Activated naive CD4-positive, alpha-beta T cell treated with anti-CD3 and anti-CD28 coated beads, Interleukin-2, amount 10 ng/mL, durations not matched to agents 7 days and 5 days (primary cell): ENCODE measurements at regions not wholly inside any gene's neighbourhood (a gene's known extent, or its start where the extent isn't known, plus 50 kb on each side); places are given as distances from the start of the nearest gene placed in this dataset.

Experiments
- CTCF ChIA-PET: fragments of 350-600 bp; sonication (Branson Sonifier 250); formaldehyde crosslinking; loops from one replicate; lab custom pipeline; 2021; ENCODE audit warnings: antibody characterized with exemption; lab: Charles Lee
- DNase-seq: peaks from one replicate; pipeline ENCODE4 v3.0.0-alpha.2; 2020
- H3K27ac Mint-ChIP-seq: one replicate; pipeline ENCODE4 v1.8.0; 2021; ENCODE audit warnings: mild to moderate bottlenecking, moderate library complexity, mixed read lengths
- H3K27me3 Mint-ChIP-seq: one replicate; pipeline ENCODE4 v1.8.0; 2021; ENCODE audit warnings: mild to moderate bottlenecking, mixed read lengths
- H3K36me3 Mint-ChIP-seq: one replicate; pipeline ENCODE4 v1.8.0; 2021; ENCODE audit warnings: mixed read lengths
- H3K4me1 Mint-ChIP-seq: one replicate; pipeline ENCODE4 v1.8.0; 2021; ENCODE audit warnings: mixed read lengths
- H3K4me3 Mint-ChIP-seq: one replicate; pipeline ENCODE4 v1.8.0; 2021; ENCODE audit warnings: mild to moderate bottlenecking, moderate library complexity, mixed read lengths
- H3K9me3 Mint-ChIP-seq: one replicate; pipeline ENCODE4 v1.8.0; 2021; ENCODE audit warnings: mixed read lengths

- no peak overlapping the region for H3K4me3 Mint-ChIP-seq
- H3K27ac Mint-ChIP-seq: no peak overlapping the region
- DNase-seq: no peak
- H3K4me1 Mint-ChIP-seq: no peaks in the 10 kb centered on the region
- H3K9me3 Mint-ChIP-seq: no peaks in the 10 kb centered on the region
- no peaks in the 10 kb centered on the region for H3K27me3 Mint-ChIP-seq
- CTCF ChIA-PET: no interaction called here
- no peaks in the 10 kb centered on the region for H3K36me3 Mint-ChIP-seq
Measured at GRCh38 chr2:183349091-183349490, 224.8 kb downstream of the NUP35 start.

- no peaks in the 10 kb centered on the region for H3K9me3 Mint-ChIP-seq
- no peak for DNase-seq
- CTCF ChIA-PET: no interaction called here
- no peaks in the 10 kb centered on the region for H3K36me3 Mint-ChIP-seq
- H3K4me3 Mint-ChIP-seq: no peak overlapping the region
- H3K27ac Mint-ChIP-seq: no peak overlapping the region
- H3K27me3 Mint-ChIP-seq: no peaks in the 10 kb centered on the region
- H3K4me1 Mint-ChIP-seq: no peaks in the 10 kb centered on the region
Measured at GRCh38 chr2:183359867-183360266, 235.6 kb downstream of the NUP35 start.

- Mint-ChIP-seq H3K36me3 (no peaks in the 10 kb centered on the region), H3K4me3 (no peak overlapping the region), H3K27me3 (no peaks in the 10 kb centered on the region), H3K27ac (no peak overlapping the region), H3K9me3 (no peaks in the 10 kb centered on the region), H3K4me1 (no peaks in the 10 kb centered on the region)
- DNase-seq: no peak
- CTCF ChIA-PET: no interaction called here
Measured at GRCh38 chr2:183371545-183371944, 247.3 kb downstream of the NUP35 start.

- Mint-ChIP-seq H3K4me1 (no peaks in the 10 kb centered on the region), H3K36me3 (no peaks in the 10 kb centered on the region), H3K27me3 (no peaks in the 10 kb centered on the region), H3K27ac (no peak overlapping the region), H3K4me3 (no peak overlapping the region), H3K9me3 (no peaks in the 10 kb centered on the region)
- CTCF ChIA-PET: no interaction called here
- DNase-seq: no peak
Measured at GRCh38 chr2:183375821-183376220, 251.6 kb downstream of the NUP35 start.

GRCh38 chr2:183383854-183384253 is 259.6 kb downstream of the NUP35 start:
- CTCF ChIA-PET: no interaction called here
- no peaks in the 10 kb centered on the region for H3K27me3 Mint-ChIP-seq

GRCh38 chr2:183389546-183390080 is 265.4 kb downstream of the NUP35 start:
- CTCF ChIA-PET: no interaction called here
- no peak for DNase-seq
- H3K9me3 Mint-ChIP-seq: peaks cover 20% of the 10 kb centered on the region
- no peaks in the 10 kb centered on the region for H3K27me3 Mint-ChIP-seq
- no peaks in the 10 kb centered on the region for H3K4me1 Mint-ChIP-seq
- H3K36me3 Mint-ChIP-seq: no peaks in the 10 kb centered on the region
- no peak overlapping the region for H3K4me3 Mint-ChIP-seq
- no peak overlapping the region for H3K27ac Mint-ChIP-seq

More at GRCh38 chr2:183383854-183384253, 259.6 kb downstream of the NUP35 start:
- Mint-ChIP-seq H3K36me3 (no peaks in the 10 kb centered on the region), H3K9me3 (peaks cover 15% of the 10 kb centered on the region), H3K4me1 (no peaks in the 10 kb centered on the region), H3K27ac (no peak overlapping the region), H3K4me3 (no peak overlapping the region)
- no peak for DNase-seq

GRCh38 chr2:183390109-183390508 is 265.9 kb downstream of the NUP35 start:
- Mint-ChIP-seq H3K27ac (no peak overlapping the region), H3K9me3 (peaks cover 20% of the 10 kb centered on the region), H3K27me3 (no peaks in the 10 kb centered on the region), H3K4me1 (no peaks in the 10 kb centered on the region), H3K36me3 (no peaks in the 10 kb centered on the region), H3K4me3 (no peak overlapping the region)
- no peak for DNase-seq
- CTCF ChIA-PET: no interaction called here

GRCh38 chr2:183404392-183404791 is 280.1 kb downstream of the NUP35 start:
- no peak for DNase-seq
- Mint-ChIP-seq H3K27me3 (no peaks in the 10 kb centered on the region), H3K27ac (no peak overlapping the region), H3K4me3 (no peak overlapping the region), H3K9me3 (peaks cover 12% of the 10 kb centered on the region), H3K4me1 (no peaks in the 10 kb centered on the region), H3K36me3 (no peaks in the 10 kb centered on the region)
- CTCF ChIA-PET: no interaction called here

- H3K4me1 Mint-ChIP-seq: no peaks in the 10 kb centered on the region
- H3K4me3 Mint-ChIP-seq: no peak overlapping the region
- no peak overlapping the region for H3K27ac Mint-ChIP-seq
- no peaks in the 10 kb centered on the region for H3K27me3 Mint-ChIP-seq
- CTCF ChIA-PET: no interaction called here
- H3K9me3 Mint-ChIP-seq: peaks cover 18% of the 10 kb centered on the region
- no peaks in the 10 kb centered on the region for H3K36me3 Mint-ChIP-seq
- DNase-seq: no peak
Measured at GRCh38 chr2:183408562-183408961, 284.3 kb downstream of the NUP35 start.

GRCh38 chr2:183409662-183410061 is 285.4 kb downstream of the NUP35 start:
- Mint-ChIP-seq H3K27me3 (no peaks in the 10 kb centered on the region), H3K9me3 (peaks cover 11% of the 10 kb centered on the region), H3K4me1 (no peaks in the 10 kb centered on the region), H3K36me3 (no peaks in the 10 kb centered on the region), H3K27ac (no peak overlapping the region), H3K4me3 (no peak overlapping the region)
- DNase-seq: no peak
- CTCF ChIA-PET: no interaction called here

GRCh38 chr2:183416753-183417152 is 292.5 kb downstream of the NUP35 start:
- peaks cover 10% of the 10 kb centered on the region for H3K9me3 Mint-ChIP-seq
- no peak overlapping the region for H3K27ac Mint-ChIP-seq
- no peak for DNase-seq
- no peaks in the 10 kb centered on the region for H3K36me3 Mint-ChIP-seq
- CTCF ChIA-PET: no interaction called here
- no peak overlapping the region for H3K4me3 Mint-ChIP-seq
- no peaks in the 10 kb centered on the region for H3K4me1 Mint-ChIP-seq
- H3K27me3 Mint-ChIP-seq: no peaks in the 10 kb centered on the region

- peaks cover 4% of the 10 kb centered on the region for H3K9me3 Mint-ChIP-seq
- CTCF ChIA-PET: no interaction called here
- H3K4me3 Mint-ChIP-seq: no peak overlapping the region
- no peak for DNase-seq
- no peaks in the 10 kb centered on the region for H3K4me1 Mint-ChIP-seq
- H3K27me3 Mint-ChIP-seq: no peaks in the 10 kb centered on the region
- H3K36me3 Mint-ChIP-seq: no peaks in the 10 kb centered on the region
- H3K27ac Mint-ChIP-seq: no peak overlapping the region
Measured at GRCh38 chr2:183426825-183427224, 302.6 kb downstream of the NUP35 start.

- peaks cover 4% of the 10 kb centered on the region for H3K9me3 Mint-ChIP-seq
- no peak overlapping the region for H3K27ac Mint-ChIP-seq
- no peak overlapping the region for H3K4me3 Mint-ChIP-seq
- no peaks in the 10 kb centered on the region for H3K36me3 Mint-ChIP-seq
- no peak for DNase-seq
- H3K4me1 Mint-ChIP-seq: no peaks in the 10 kb centered on the region
- H3K27me3 Mint-ChIP-seq: no peaks in the 10 kb centered on the region
- CTCF ChIA-PET: no interaction called here
Measured at GRCh38 chr2:183427558-183427957, 303.3 kb downstream of the NUP35 start.

- Mint-ChIP-seq H3K27me3 (no peaks in the 10 kb centered on the region), H3K36me3 (no peaks in the 10 kb centered on the region), H3K4me1 (no peaks in the 10 kb centered on the region), H3K4me3 (no peak overlapping the region), H3K9me3 (peaks cover 4% of the 10 kb centered on the region), H3K27ac (no peak overlapping the region)
- CTCF ChIA-PET: no interaction called here
- DNase-seq: no peak
Measured at GRCh38 chr2:183428881-183429280, 304.6 kb downstream of the NUP35 start.

GRCh38 chr2:183438541-183438940 is 314.3 kb downstream of the NUP35 start:
- Mint-ChIP-seq H3K4me3 (no peak overlapping the region), H3K4me1 (no peaks in the 10 kb centered on the region), H3K36me3 (no peaks in the 10 kb centered on the region), H3K9me3 (peaks cover 2% of the 10 kb centered on the region), H3K27me3 (no peaks in the 10 kb centered on the region), H3K27ac (no peak overlapping the region)
- CTCF ChIA-PET: no interaction called here
- DNase-seq: no peak

GRCh38 chr2:183455056-183455455 is 330.8 kb downstream of the NUP35 start:
- DNase-seq: no peak
- no peak overlapping the region for H3K4me3 Mint-ChIP-seq
- CTCF ChIA-PET: no interaction called here
- H3K36me3 Mint-ChIP-seq: no peaks in the 10 kb centered on the region
- no peaks in the 10 kb centered on the region for H3K4me1 Mint-ChIP-seq
- no peak overlapping the region for H3K27ac Mint-ChIP-seq
- H3K9me3 Mint-ChIP-seq: peaks cover 3% of the 10 kb centered on the region
- no peaks in the 10 kb centered on the region for H3K27me3 Mint-ChIP-seq
